ENCODE measurements at regions not wholly inside any gene's neighbourhood (a gene's known extent, or its start where the extent isn't known, plus 50 kb on each side); places are given as distances from the start of the nearest gene placed in this dataset.

DNA sequence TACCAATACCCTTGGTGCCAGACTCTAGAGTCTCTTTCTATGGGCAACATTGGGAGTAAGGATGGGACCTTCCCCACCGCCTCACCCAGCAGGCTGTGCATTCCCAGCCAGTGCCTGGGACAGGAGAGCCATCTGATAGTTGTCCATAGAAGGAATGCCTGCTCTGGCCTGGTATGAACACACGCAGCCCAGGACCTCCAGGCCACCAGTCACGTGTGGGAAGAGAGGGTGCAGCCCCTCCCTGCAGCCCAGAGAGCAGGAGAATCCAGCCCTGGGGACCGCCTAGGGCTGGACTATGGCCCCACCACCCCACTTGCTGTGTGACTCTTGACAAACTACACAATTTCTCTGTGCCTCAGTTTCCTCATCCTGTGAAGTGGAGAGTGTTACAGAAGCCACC lies 52.5 kb upstream of the ID2 start:
- H3K27ac ChIP-seq (ENCODE audit: low read depth in 1 of 2, low read length in 2 of 2): no peak overlapping the region
- no peaks in the 10 kb centered on the region for H3K36me3 ChIP-seq (replicated peaks in 1 of 2; ENCODE audit: control insufficient read depth in 1 of 2, insufficient read depth in 2 of 2, low read length in 2 of 2)
- intact Hi-C loops (cut with micrococcal nuclease): loop anchor here in 1 of 2 donors (10.0 kb wide), 1 partner anchor 1355 kb away; no protein-coding TSS in a partner anchor
- TF ChIP-seq, protein P1, sequence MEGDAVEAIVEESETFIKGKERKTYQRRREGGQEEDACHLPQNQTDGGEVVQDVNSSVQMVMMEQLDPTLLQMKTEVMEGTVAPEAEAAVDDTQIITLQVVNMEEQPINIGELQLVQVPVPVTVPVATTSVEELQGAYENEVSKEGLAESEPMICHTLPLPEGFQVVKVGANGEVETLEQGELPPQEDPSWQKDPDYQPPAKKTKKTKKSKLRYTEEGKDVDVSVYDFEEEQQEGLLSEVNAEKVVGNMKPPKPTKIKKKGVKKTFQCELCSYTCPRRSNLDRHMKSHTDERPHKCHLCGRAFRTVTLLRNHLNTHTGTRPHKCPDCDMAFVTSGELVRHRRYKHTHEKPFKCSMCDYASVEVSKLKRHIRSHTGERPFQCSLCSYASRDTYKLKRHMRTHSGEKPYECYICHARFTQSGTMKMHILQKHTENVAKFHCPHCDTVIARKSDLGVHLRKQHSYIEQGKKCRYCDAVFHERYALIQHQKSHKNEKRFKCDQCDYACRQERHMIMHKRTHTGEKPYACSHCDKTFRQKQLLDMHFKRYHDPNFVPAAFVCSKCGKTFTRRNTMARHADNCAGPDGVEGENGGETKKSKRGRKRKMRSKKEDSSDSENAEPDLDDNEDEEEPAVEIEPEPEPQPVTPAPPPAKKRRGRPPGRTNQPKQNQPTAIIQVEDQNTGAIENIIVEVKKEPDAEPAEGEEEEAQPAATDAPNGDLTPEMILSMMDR (IDR thresholded peaks at IDR 0.05): no peak
- H3K27ac Mint-ChIP-seq: no peak overlapping the region
- no peak for DNase-seq
- H3K9me3 Mint-ChIP-seq: no peaks in the 10 kb centered on the region
- no peaks in the 10 kb centered on the region for H3K27me3 ChIP-seq (ENCODE audit: control insufficient read depth in 2 of 2, insufficient read depth in 2 of 2, low read length in 2 of 2)
- H3K4me2 ChIP-seq (replicated peaks; ENCODE audit: extremely low read depth, low read length, poor library complexity, severe bottlenecking): no peak overlapping the region
- no peak overlapping the region for H3K9ac ChIP-seq (ENCODE audit: insufficient read depth, low read length, poor library complexity, severe bottlenecking)
- H3K4me3 ChIP-seq (replicated peaks in 1 of 3; ENCODE audit: low read depth in 2 of 3, low read length in 3 of 3): no peak overlapping the region
- 92% methylated on average over 2 of the region's 4 CpGs for WGBS (ENCODE audit: insufficient coverage)
- no peaks in the 10 kb centered on the region for H4K20me1 ChIP-seq (ENCODE audit: insufficient read depth, low read length)
- H3K4me3 Mint-ChIP-seq: no peak overlapping the region
- H3K36me3 Mint-ChIP-seq: no peaks in the 10 kb centered on the region
- peaks cover 2 to 10% (median 2%) of the 10 kb centered on the region in 3 donors for H3K27me3 Mint-ChIP-seq (ENCODE audit: low read depth in 3 of 3)
- no peak overlapping the region for H2AFZ ChIP-seq (ENCODE audit: insufficient read depth, low read depth, low read length, poor library complexity, severe bottlenecking)
- peaks cover 12% of the 10 kb centered on the region for H3K4me1 Mint-ChIP-seq
- no peaks in the 10 kb centered on the region for H3K79me2 ChIP-seq (ENCODE audit: insufficient read depth, low read length)
- no peaks in the 10 kb centered on the region for H3K4me1 ChIP-seq (ENCODE audit: control insufficient read depth in 1 of 2, insufficient read depth in 2 of 2, low read length in 2 of 2)
- no peaks in the 10 kb centered on the region for H3K9me3 ChIP-seq (replicated peaks in 1 of 2; ENCODE audit: control insufficient read depth in 1 of 2, insufficient read depth in 1 of 2, low read length in 2 of 2)

DNA sequence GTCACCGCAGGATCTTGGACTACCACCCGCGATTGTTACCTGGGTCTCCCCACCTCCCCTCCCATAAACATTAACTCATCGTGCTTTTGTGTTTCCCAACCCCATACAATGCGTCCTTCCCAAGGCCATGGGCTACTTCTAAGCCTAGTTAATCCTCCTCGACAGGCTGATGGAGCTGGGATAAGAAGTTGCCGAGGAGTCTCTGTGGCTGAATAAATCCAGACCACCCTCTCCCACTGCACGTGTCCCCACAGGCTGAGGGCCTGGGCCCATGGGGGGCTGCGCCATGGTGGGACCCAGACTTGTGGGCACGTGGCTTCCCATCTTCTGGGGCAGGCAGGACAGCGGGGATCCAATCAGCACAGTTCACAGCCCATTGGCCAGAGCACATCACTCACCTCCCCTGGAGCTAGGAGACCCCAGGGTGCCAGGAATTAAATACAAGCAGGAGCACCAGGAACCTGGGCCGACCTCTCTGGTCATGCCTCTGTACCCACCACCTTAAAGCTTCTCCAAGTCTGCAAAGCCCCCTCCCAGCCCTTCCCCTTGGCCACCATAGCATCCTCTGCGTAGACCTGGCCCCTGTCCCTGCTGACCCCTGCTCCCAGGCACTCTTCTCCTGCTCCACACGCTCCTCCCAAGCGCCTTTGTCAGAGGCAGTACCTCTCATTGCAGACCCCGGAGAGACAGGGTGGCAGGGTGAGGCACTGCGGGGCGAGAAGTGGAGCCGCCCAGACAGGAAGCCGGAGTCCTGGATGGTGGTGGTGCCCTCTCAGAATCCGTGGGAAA lies 51.0 kb upstream of the ID2 start:
- Histone ChIP-seq H3K27ac (ENCODE audit: low read depth in 1 of 2, low read length in 2 of 2) (no peak overlapping the region), H3K4me1 (ENCODE audit: control insufficient read depth in 1 of 2, insufficient read depth in 2 of 2, low read length in 2 of 2) (no peaks in the 10 kb centered on the region), H3K79me2 (ENCODE audit: insufficient read depth, low read length) (no peaks in the 10 kb centered on the region), H2AFZ (ENCODE audit: insufficient read depth, low read depth, low read length, poor library complexity, severe bottlenecking) (no peak overlapping the region), H3K9me3 (replicated peaks in 1 of 2; ENCODE audit: control insufficient read depth in 1 of 2, insufficient read depth in 1 of 2, low read length in 2 of 2) (no peaks in the 10 kb centered on the region), H3K4me2 (replicated peaks; ENCODE audit: extremely low read depth, low read length, poor library complexity, severe bottlenecking) (no peak overlapping the region), H3K9ac (ENCODE audit: insufficient read depth, low read length, poor library complexity, severe bottlenecking) (no peak overlapping the region), H4K20me1 (ENCODE audit: insufficient read depth, low read length) (no peaks in the 10 kb centered on the region), H3K4me3 (replicated peaks in 1 of 3; ENCODE audit: low read depth in 2 of 3, low read length in 3 of 3) (no peak overlapping the region), H3K36me3 (replicated peaks in 1 of 2; ENCODE audit: control insufficient read depth in 1 of 2, insufficient read depth in 2 of 2, low read length in 2 of 2) (no peaks in the 10 kb centered on the region), H3K27me3 (ENCODE audit: control insufficient read depth in 2 of 2, insufficient read depth in 2 of 2, low read length in 2 of 2) (no peaks in the 10 kb centered on the region)
- WGBS (ENCODE audit: insufficient coverage): 97% methylated on average over 16 of the region's 21 CpGs
- no peak overlapping the region for H3K27ac Mint-ChIP-seq
- H3K27me3 Mint-ChIP-seq (ENCODE audit: low read depth in 3 of 3): peaks cover 2 to 7% (median 2%) of the 10 kb centered on the region in 3 donors
- no peaks in the 10 kb centered on the region for H3K36me3 Mint-ChIP-seq
- H3K9me3 Mint-ChIP-seq: no peaks in the 10 kb centered on the region
- no peak overlapping the region for H3K4me3 Mint-ChIP-seq
- peaks cover 12% of the 10 kb centered on the region for H3K4me1 Mint-ChIP-seq
- no peak for DNase-seq
- TF ChIP-seq, protein P1 (IDR thresholded peaks at IDR 0.05): no peak
- intact Hi-C loops (cut with micrococcal nuclease): loop anchor here in 1 of 2 donors (5.0 kb wide), 1 partner anchor 36 kb away; no protein-coding TSS in a partner anchor

Measured in CD14-positive monocyte (primary cell).